HG02981 (cell line): ENCODE measurements at regions not wholly inside any gene's neighbourhood (a gene's known extent, or its start where the extent isn't known, plus 50 kb on each side); places are given as distances from the start of the nearest gene placed in this dataset.
"Not testable (repeated sequence)": the region's sequence is repeated elsewhere in the genome, so short reads cannot be mapped to it uniquely, and the experiment has no call there.

ENCODE experiments used
- ATAC-seq: cut with Tn5 transposase; IDR thresholded peaks from one replicate; pipeline ENCODE4 v1.9.1; 2021; ENCODE audit warnings: mild to moderate bottlenecking, moderate library complexity; ENCODE audit not compliant: unreplicated experiment

- ATAC-seq = not testable (repeated sequence)
These were observed 80.3 kb downstream of the ANXA5 start for GRCh38 chr4:121616449-121616848.

- no peak for ATAC-seq
These were observed 82.7 kb downstream of the ANXA5 start for GRCh38 chr4:121614101-121614500.

- ATAC-seq = no peak
These were observed 97.7 kb downstream of the ANXA5 start for GRCh38 chr4:121599049-121599448.

GRCh38 chr4:121597346-121597934 lies 99.3 kb downstream of the ANXA5 start:
- ATAC-seq = peak; percentile 65

- no peak for ATAC-seq
These were observed 101.8 kb downstream of the ANXA5 start for GRCh38 chr4:121594796-121595526.

- ATAC-seq = no peak
These were observed 103.0 kb downstream of the ANXA5 start for GRCh38 chr4:121593760-121594159.

- not testable (repeated sequence) for ATAC-seq
These were observed 104.5 kb downstream of the ANXA5 start for GRCh38 chr4:121592257-121592656.

- ATAC-seq = no peak
These were observed 111.9 kb downstream of the ANXA5 start for GRCh38 chr4:121584836-121585235.

- ATAC-seq = no peak
These were observed 113.4 kb downstream of the ANXA5 start for GRCh38 chr4:121583396-121583795.

- no peak for ATAC-seq
These were observed 114.5 kb downstream of the ANXA5 start for GRCh38 chr4:121582296-121582695.

GRCh38 chr4:121575392-121575791 lies 121.4 kb downstream of the ANXA5 start:
- ATAC-seq = not testable (repeated sequence)

- no peak for ATAC-seq
These were observed 122.2 kb downstream of the ANXA5 start for GRCh38 chr4:121574618-121575017.

GRCh38 chr4:121567748-121568147 lies 129.0 kb downstream of the ANXA5 start:
- ATAC-seq = no peak

- no peak for ATAC-seq
These were observed 131.9 kb downstream of the ANXA5 start for GRCh38 chr4:121564840-121565375.

GRCh38 chr4:121562811-121563210 lies 134.0 kb downstream of the ANXA5 start:
- no peak for ATAC-seq

GRCh38 chr4:121555315-121556107 lies 141.3 kb downstream of the ANXA5 start:
- ATAC-seq = no peak

- no peak for ATAC-seq
These were observed 142.4 kb downstream of the ANXA5 start for GRCh38 chr4:121554382-121554781.

GRCh38 chr4:121551881-121552280 lies 144.9 kb downstream of the ANXA5 start:
- no peak for ATAC-seq

- no peak for ATAC-seq
These were observed 145.5 kb downstream of the ANXA5 start for GRCh38 chr4:121551271-121551670.

- no peak for ATAC-seq
These were observed 155.1 kb downstream of the ANXA5 start for GRCh38 chr4:121541696-121542095.

GRCh38 chr4:121535351-121535750 lies 154.5 kb upstream of the QRFPR start:
- ATAC-seq = no peak

GRCh38 chr4:121534187-121534586 lies 153.4 kb upstream of the QRFPR start:
- ATAC-seq = no peak
